SH-SY5Y (cell line): ENCODE measurements at regions not wholly inside any gene's neighbourhood (a gene's known extent, or its start where the extent isn't known, plus 50 kb on each side); places are given as distances from the start of the nearest gene placed in this dataset.

Experiments used
- GATA2 ChIP-seq: IDR thresholded peaks from 2 replicates; pipeline ENCODE4 v1.6.1; 2011; ENCODE audit warnings: mild to moderate bottlenecking, low read depth, low read length
- GATA3 ChIP-seq: IDR thresholded peaks from 2 replicates; pipeline ENCODE4 v1.6.1; 2011; ENCODE audit warnings: low read depth, mild to moderate bottlenecking, low read length, moderate library complexity

DNA sequence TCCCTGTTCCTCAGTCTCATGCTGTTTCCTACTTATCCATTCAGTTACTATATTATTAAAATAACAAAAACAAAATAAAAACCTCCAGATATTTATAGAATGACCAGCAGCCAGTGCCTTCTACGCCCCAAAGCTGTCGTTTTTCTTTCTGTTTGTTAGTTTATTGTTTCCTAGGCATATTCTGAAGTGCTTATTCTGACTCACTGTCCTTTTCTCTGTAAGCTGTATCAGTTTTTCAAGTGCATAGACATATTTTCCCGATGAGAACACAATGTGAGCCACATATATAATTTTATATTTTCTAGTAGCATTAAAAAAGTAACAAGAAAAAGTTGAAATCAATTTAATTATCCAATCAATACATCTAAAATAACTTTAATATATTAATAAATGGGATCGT, 2158.6 kb upstream of the TENM3 start:
- TF ChIP-seq GATA2 (no peak), GATA3 (no peak)
